Naive B cell (primary cell): ENCODE measurements at regions not wholly inside any gene's neighbourhood (a gene's known extent, or its start where the extent isn't known, plus 50 kb on each side); places are given as distances from the start of the nearest gene placed in this dataset.
"Not testable (repeated sequence)": the region's sequence is repeated elsewhere in the genome, so short reads cannot be mapped to it uniquely, and the experiment has no call there.

Source experiments
- ATAC-seq, 2 donors: fragments of 150-1000 bp; cut with Tn5 transposase; 2 replicates each; pipeline ENCODE4 v1.10.0; 2021; ENCODE audit warnings: low read depth in 2 of 2, mild to moderate bottlenecking in 2 of 2, moderate library complexity in 2 of 2
- DNase-seq: peaks from one replicate; pipeline ENCODE4 v3.0.0; 2022
- H3K27ac Mint-ChIP-seq, 6 donors: one replicate each; pipeline ENCODE4 v1.8.0; 2020 to 2022; ENCODE audit warnings: mild to moderate bottlenecking in 6 of 6, mixed read lengths in 6 of 6, moderate library complexity in 5 of 6, inconsistent platforms in 2 of 6
- H3K27me3 Mint-ChIP-seq, 3 donors: one replicate each; pipeline ENCODE4 v1.8.0; 2021 to 2022; ENCODE audit warnings: mixed read lengths in 3 of 3, mild to moderate bottlenecking in 1 of 3
- H3K36me3 Mint-ChIP-seq, 2 donors: one replicate each; pipeline ENCODE4 v1.8.0; 2020 to 2022; ENCODE audit warnings: mixed read lengths in 2 of 2, inconsistent platforms in 1 of 2, mild to moderate bottlenecking in 1 of 2
- H3K4me1 Mint-ChIP-seq, 3 donors: one replicate each; pipeline ENCODE4 v1.8.0; 2020 to 2022; ENCODE audit warnings: mixed read lengths in 3 of 3, inconsistent platforms in 1 of 3, mild to moderate bottlenecking in 1 of 3, moderate library complexity in 1 of 3
- H3K4me3 Mint-ChIP-seq, 8 donors: one replicate each; pipeline ENCODE4 v1.8.0; 2020 to 2022; ENCODE audit warnings: mild to moderate bottlenecking in 8 of 8, mixed read lengths in 8 of 8, moderate library complexity in 8 of 8, inconsistent platforms in 2 of 8
- H3K9me3 Mint-ChIP-seq, 7 donors: one replicate each; pipeline ENCODE4 v1.8.0; 2020 to 2022; ENCODE audit warnings: mixed read lengths in 7 of 7, mild to moderate bottlenecking in 5 of 7, inconsistent platforms in 2 of 7, moderate library complexity in 1 of 7

- H3K36me3 Mint-ChIP-seq, result peaks cover 5 to 10% of the 10 kb centered on the region in 2 donors
- peaks cover 7 to 18% (median 8%) of the 10 kb centered on the region in 3 donors for H3K4me1 Mint-ChIP-seq
- DNase-seq (no peak), ATAC-seq (no peak)
- peaks cover 0 to 4% (median 0%) of the 10 kb centered on the region in 7 donors for H3K9me3 Mint-ChIP-seq
- peaks cover 0 to 8% (median 3%) of the 10 kb centered on the region in 3 donors for H3K27me3 Mint-ChIP-seq
- peak overlapping the region in 2 of 6 donors; percentile 8 to 37 for H3K27ac Mint-ChIP-seq
- H3K4me3 Mint-ChIP-seq, result no peak overlapping the region
Observed at GRCh38 chr10:89963451-89964102, 262.2 kb downstream of the KIF20B start.

DNA sequence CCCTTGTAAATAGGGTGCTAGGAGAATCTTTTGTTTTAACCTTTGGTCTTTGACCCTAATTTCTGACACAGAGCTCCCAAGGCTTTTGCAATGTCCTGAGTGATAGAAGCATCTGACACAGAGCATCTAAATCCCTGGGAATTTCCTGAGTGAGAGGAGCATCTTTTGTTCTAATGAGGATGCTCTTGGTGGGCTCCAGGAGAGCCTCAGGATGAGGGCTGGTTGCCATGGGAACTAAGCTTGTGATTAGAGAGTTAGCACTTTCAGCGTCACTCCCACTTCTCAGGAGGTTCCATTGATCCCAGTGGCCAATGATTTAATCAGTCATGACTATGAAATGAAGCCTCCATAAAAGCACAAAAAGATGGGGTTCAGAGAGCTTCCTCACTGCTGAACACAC is 264.8 kb downstream of the KIF20B start:
- Mint-ChIP-seq H3K27ac (no peak overlapping the region), H3K9me3 (peaks cover 0 to 4% (median 0%) of the 10 kb centered on the region in 7 donors)

GRCh38 chr10:89973326-89973725 is 271.9 kb downstream of the KIF20B start:
- Mint-ChIP-seq H3K4me1 (peaks cover 8 to 12% (median 9%) of the 10 kb centered on the region in 3 donors), H3K27me3 (no peaks in the 10 kb centered on the region), H3K36me3 (peaks cover 1 to 2% of the 10 kb centered on the region in 2 donors), H3K9me3 (no peaks in the 10 kb centered on the region), H3K27ac (peak overlapping the region in 3 of 6 donors; percentile 9 to 76 (median 21)), H3K4me3 (no peak overlapping the region)
- DNase-seq, result no peak
- no peak for ATAC-seq

More for the DNA sequence above, 264.8 kb downstream of the KIF20B start:
- Mint-ChIP-seq H3K4me1 (peaks cover 0 to 5% (median 0%) of the 10 kb centered on the region in 3 donors), H3K27me3 (peaks cover 0 to 8% (median 3%) of the 10 kb centered on the region in 3 donors), H3K36me3 (peaks cover 5 to 10% of the 10 kb centered on the region in 2 donors), H3K4me3 (no peak overlapping the region)
- no peak for ATAC-seq
- no peak for DNase-seq

GRCh38 chr10:89975071-89975470 is 273.7 kb downstream of the KIF20B start:
- ATAC-seq, result no peak

DNA sequence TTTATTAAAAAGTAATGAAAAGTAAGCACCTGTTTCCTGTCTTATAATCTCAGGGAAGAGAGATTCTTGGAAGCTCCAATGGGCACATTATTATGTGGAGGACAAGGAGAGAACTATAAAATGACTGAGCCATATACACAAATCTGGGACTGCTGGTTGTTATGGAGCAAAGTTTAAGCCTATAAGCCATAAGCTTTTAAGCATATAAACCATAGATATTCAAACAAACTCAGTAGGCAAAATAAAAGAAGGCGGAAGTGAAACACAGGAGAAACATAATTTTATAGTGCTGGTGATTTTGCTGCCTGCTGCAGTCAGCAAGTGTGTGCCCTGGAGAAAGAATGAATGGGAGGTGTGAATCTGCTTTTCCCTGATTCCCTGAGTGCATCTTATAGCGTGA is 274.4 kb downstream of the KIF20B start:
- no peak for ATAC-seq
- H3K27ac Mint-ChIP-seq, result peak overlapping the region in 3 of 6 donors; percentile 11 to 45 (median 29)

More at GRCh38 chr10:89975071-89975470, 273.7 kb downstream of the KIF20B start:
- H3K27ac Mint-ChIP-seq, result no peak overlapping the region
- H3K9me3 Mint-ChIP-seq, result no peaks in the 10 kb centered on the region
- DNase-seq, result no peak
- H3K27me3 Mint-ChIP-seq, result no peaks in the 10 kb centered on the region
- no peak overlapping the region for H3K4me3 Mint-ChIP-seq
- H3K4me1 Mint-ChIP-seq, result peaks cover 8 to 12% (median 12%) of the 10 kb centered on the region in 3 donors
- H3K36me3 Mint-ChIP-seq, result peaks cover 6% of the 10 kb centered on the region in 2 donors

GRCh38 chr10:89978081-89978480 is 276.7 kb downstream of the KIF20B start:
- H3K27ac Mint-ChIP-seq, result peak overlapping the region in 1 of 6 donors; percentile 77
- DNase-seq, result no peak
- H3K4me1 Mint-ChIP-seq, result peaks cover 4 to 12% (median 7%) of the 10 kb centered on the region in 3 donors
- H3K4me3 Mint-ChIP-seq, result no peak overlapping the region
- ATAC-seq, result peak in 1 of 2 donors; percentile 66
- peaks cover 0 to 3% (median 0%) of the 10 kb centered on the region in 7 donors for H3K9me3 Mint-ChIP-seq
- H3K36me3 Mint-ChIP-seq, result peaks cover 9 to 12% of the 10 kb centered on the region in 2 donors
- no peaks in the 10 kb centered on the region for H3K27me3 Mint-ChIP-seq

More for the DNA sequence above, 274.4 kb downstream of the KIF20B start:
- Mint-ChIP-seq H3K36me3 (peaks cover 6% of the 10 kb centered on the region in 2 donors), H3K4me3 (no peak overlapping the region), H3K27me3 (no peaks in the 10 kb centered on the region), H3K4me1 (peaks cover 8 to 12% (median 12%) of the 10 kb centered on the region in 3 donors), H3K9me3 (no peaks in the 10 kb centered on the region)
- no peak for DNase-seq

GRCh38 chr10:89979726-89980125 is 278.3 kb downstream of the KIF20B start:
- peaks cover 4 to 12% (median 7%) of the 10 kb centered on the region in 3 donors for H3K4me1 Mint-ChIP-seq
- H3K4me3 Mint-ChIP-seq, result no peak overlapping the region
- no peaks in the 10 kb centered on the region for H3K27me3 Mint-ChIP-seq
- DNase-seq (no peak), ATAC-seq (no peak)
- H3K36me3 Mint-ChIP-seq, result peaks cover 10 to 15% of the 10 kb centered on the region in 2 donors
- H3K9me3 Mint-ChIP-seq, result peaks cover 0 to 4% (median 0%) of the 10 kb centered on the region in 7 donors
- no peak overlapping the region for H3K27ac Mint-ChIP-seq

GRCh38 chr10:89980166-89980565 is 278.8 kb downstream of the KIF20B start:
- H3K4me3 Mint-ChIP-seq, result no peak overlapping the region
- no peak for ATAC-seq
- H3K36me3 Mint-ChIP-seq, result peaks cover 10 to 15% of the 10 kb centered on the region in 2 donors
- H3K27ac Mint-ChIP-seq, result no peak overlapping the region
- H3K9me3 Mint-ChIP-seq, result peaks cover 0 to 4% (median 0%) of the 10 kb centered on the region in 7 donors
- no peaks in the 10 kb centered on the region for H3K27me3 Mint-ChIP-seq
- peaks cover 4 to 12% (median 7%) of the 10 kb centered on the region in 3 donors for H3K4me1 Mint-ChIP-seq
- DNase-seq, result no peak

DNA sequence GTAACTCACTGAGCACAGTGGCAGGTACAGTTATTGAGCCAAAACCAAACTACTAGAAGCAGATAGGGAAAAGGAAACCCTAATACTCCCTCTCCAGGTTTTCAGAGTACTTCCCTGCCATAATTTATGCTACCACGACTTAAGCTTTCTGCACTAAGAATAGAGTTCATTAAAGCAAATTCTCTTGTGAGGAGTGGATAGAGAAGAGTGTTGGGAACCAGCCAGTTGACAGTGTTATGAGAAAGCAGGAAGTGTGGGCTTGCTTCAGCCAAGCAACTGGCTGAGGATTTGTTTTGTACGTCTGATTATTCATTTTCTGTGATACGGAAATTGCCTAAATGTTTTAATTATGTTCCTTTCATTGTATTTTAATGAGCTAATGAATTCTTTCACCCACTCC is 280.5 kb downstream of the KIF20B start:
- peaks cover 10 to 15% of the 10 kb centered on the region in 2 donors for H3K36me3 Mint-ChIP-seq
- no peak overlapping the region for H3K27ac Mint-ChIP-seq
- peaks cover 0 to 4% (median 0%) of the 10 kb centered on the region in 7 donors for H3K9me3 Mint-ChIP-seq
- no peaks in the 10 kb centered on the region for H3K27me3 Mint-ChIP-seq
- no peak for ATAC-seq
- H3K4me3 Mint-ChIP-seq, result no peak overlapping the region
- H3K4me1 Mint-ChIP-seq, result peaks cover 0 to 10% (median 0%) of the 10 kb centered on the region in 3 donors
- DNase-seq, result no peak

GRCh38 chr10:89985446-89985845 is 284.1 kb downstream of the KIF20B start:
- H3K36me3 Mint-ChIP-seq, result peaks cover 4 to 8% of the 10 kb centered on the region in 2 donors
- no peak overlapping the region for H3K27ac Mint-ChIP-seq
- H3K4me1 Mint-ChIP-seq, result no peaks in the 10 kb centered on the region
- DNase-seq (no peak), ATAC-seq (no peak)
- no peaks in the 10 kb centered on the region for H3K27me3 Mint-ChIP-seq
- H3K4me3 Mint-ChIP-seq, result no peak overlapping the region
- peaks cover 0 to 11% (median 1%) of the 10 kb centered on the region in 7 donors for H3K9me3 Mint-ChIP-seq

DNA sequence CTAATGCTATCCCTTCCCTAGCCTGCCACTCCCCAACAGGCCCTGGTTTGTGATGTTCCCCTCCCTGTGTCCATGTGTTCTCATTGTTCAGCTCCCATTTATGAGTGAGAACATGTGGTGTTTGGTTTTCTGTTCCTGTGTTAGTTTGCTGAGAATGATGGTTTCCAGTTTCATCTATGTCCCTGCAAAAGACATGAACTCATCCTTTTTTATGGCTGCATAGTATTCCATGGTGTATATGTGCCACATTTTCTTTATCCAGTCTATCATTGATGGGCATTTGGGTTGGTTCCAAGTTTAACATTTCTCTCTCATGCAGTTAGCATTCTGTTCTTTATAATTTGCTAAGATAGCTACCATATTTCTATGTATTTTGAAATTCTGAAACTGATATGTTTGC is 287.0 kb downstream of the KIF20B start:
- not testable (repeated sequence) for H3K27me3 Mint-ChIP-seq, H3K36me3 Mint-ChIP-seq, DNase-seq, H3K4me1 Mint-ChIP-seq, H3K4me3 Mint-ChIP-seq, H3K27ac Mint-ChIP-seq, ATAC-seq
- peaks cover 0 to 13% (median 0%) of the 10 kb centered on the region in 7 donors for H3K9me3 Mint-ChIP-seq

GRCh38 chr10:89992575-89992974 is 291.2 kb downstream of the KIF20B start:
- Mint-ChIP-seq H3K4me1 (no peaks in the 10 kb centered on the region), H3K9me3 (peaks cover 0 to 20% (median 8%) of the 10 kb centered on the region in 7 donors), H3K27me3 (no peaks in the 10 kb centered on the region), H3K36me3 (peaks cover 0 to 6% of the 10 kb centered on the region in 2 donors), H3K4me3 (no peak overlapping the region), H3K27ac (peak overlapping the region in 1 of 6 donors; percentile 84)
- ATAC-seq (no peak), DNase-seq (no peak)

DNA sequence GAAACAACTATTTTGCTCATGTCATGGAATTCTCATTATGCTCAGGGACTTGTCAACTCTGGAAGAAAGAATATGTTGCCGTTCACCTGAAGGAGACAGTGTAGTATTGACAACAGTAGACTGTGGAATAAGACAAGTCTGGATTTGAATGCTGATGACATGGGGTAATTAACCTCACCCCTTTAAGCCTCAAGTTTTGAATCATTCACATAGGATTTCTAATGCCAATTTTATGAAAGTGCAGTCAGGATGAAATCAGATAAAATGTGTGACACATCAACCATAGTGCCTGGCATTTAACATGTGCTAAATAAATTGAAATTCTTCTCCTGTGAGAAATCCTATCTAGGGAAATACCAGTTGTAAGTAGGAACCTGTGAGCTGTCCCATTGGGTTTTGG is 305.8 kb downstream of the KIF20B start:
- ATAC-seq (no peak), DNase-seq (no peak)
- Mint-ChIP-seq H3K9me3 (peaks cover 0 to 10% (median 4%) of the 10 kb centered on the region in 7 donors), H3K4me1 (no peaks in the 10 kb centered on the region), H3K27me3 (no peaks in the 10 kb centered on the region), H3K27ac (no peak overlapping the region), H3K36me3 (peaks cover 0 to 13% of the 10 kb centered on the region in 2 donors), H3K4me3 (no peak overlapping the region)

DNA sequence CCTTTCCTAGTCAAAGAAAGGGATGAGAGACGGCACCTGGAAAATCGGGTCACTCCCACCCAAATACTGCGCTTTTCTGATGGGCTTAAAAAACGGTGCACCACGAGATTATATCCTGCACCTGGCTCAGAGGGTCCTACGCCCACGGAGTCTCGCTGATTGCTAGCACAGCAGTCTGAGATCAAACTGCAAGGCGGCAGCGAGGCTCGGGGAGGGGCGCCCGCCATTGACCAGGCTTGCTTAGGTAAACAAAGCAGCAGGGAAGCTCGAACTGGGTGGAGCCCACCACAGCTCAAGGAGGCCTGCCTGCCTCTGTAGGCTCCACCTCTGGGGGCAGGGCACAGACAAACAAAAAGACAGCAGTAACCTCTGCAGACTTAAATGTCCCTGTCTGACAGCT is 309.9 kb downstream of the KIF20B start:
- Mint-ChIP-seq H3K9me3 (peaks cover 0 to 18% (median 4%) of the 10 kb centered on the region in 7 donors), H3K36me3 (peaks cover 0 to 13% of the 10 kb centered on the region in 2 donors)
- not testable (repeated sequence) for H3K4me3 Mint-ChIP-seq, H3K4me1 Mint-ChIP-seq, H3K27me3 Mint-ChIP-seq, DNase-seq, H3K27ac Mint-ChIP-seq, ATAC-seq
